GM06990 (cell line): ENCODE measurements at regions not wholly inside any gene's neighbourhood (a gene's known extent, or its start where the extent isn't known, plus 50 kb on each side); places are given as distances from the start of the nearest gene placed in this dataset.
"Not testable (repeated sequence)": the region's sequence is repeated elsewhere in the genome, so short reads cannot be mapped to it uniquely, and the experiment has no call there.

Experiments
- DNase-seq: peaks from one replicate; pipeline ENCODE4 v3.0.0-alpha.2; 2011; ENCODE audit not compliant: insufficient read length; ENCODE audit errors: extremely low read depth
- H3K27me3 ChIP-seq: replicated peaks from 2 replicates; pipeline ENCODE4 v1.6.0; 2011; ENCODE audit warnings: low read length; ENCODE audit not compliant: control insufficient read depth, insufficient read depth
- H3K36me3 ChIP-seq: 2 replicates; pipeline ENCODE4 v1.5.1; 2011; ENCODE audit warnings: low read length; ENCODE audit not compliant: control insufficient read depth, insufficient read depth
- H3K4me3 ChIP-seq: replicated peaks from 2 replicates; pipeline ENCODE4 v1.5.1; 2011; ENCODE audit warnings: low read depth, mild to moderate bottlenecking, control low read depth, low read length
- CTCF ChIP-seq: IDR thresholded peaks from 2 replicates; pipeline ENCODE4 v1.5.1; 2011; ENCODE audit warnings: low read length, control low read depth, mild to moderate bottlenecking, inconsistent platforms; ENCODE audit not compliant: insufficient read depth, poor library complexity, severe bottlenecking

GRCh38 chr7:113751547-113751946, 167.3 kb downstream of the PPP1R3A start:
- TF ChIP-seq CTCF, result no peak
- Histone ChIP-seq H3K4me3 (no peak overlapping the region), H3K27me3 (no peaks in the 10 kb centered on the region), H3K36me3 (no peaks in the 10 kb centered on the region)
- no peak for DNase-seq

GRCh38 chr7:113748385-113748784, 170.4 kb downstream of the PPP1R3A start:
- not testable (repeated sequence) for DNase-seq, H3K27me3 ChIP-seq, H3K36me3 ChIP-seq, H3K4me3 ChIP-seq

GRCh38 chr7:113742946-113743431, 175.8 kb downstream of the PPP1R3A start:
- H3K36me3 ChIP-seq, H3K4me3 ChIP-seq, H3K27me3 ChIP-seq, DNase-seq: not testable (repeated sequence)

GRCh38 chr7:113742377-113742776, 176.4 kb downstream of the PPP1R3A start:
- no peak for DNase-seq
- Histone ChIP-seq H3K4me3 (no peak overlapping the region), H3K27me3 (no peaks in the 10 kb centered on the region), H3K36me3 (no peaks in the 10 kb centered on the region)
- TF ChIP-seq CTCF, result no peak

- Histone ChIP-seq H3K4me3 (no peak overlapping the region), H3K36me3 (no peaks in the 10 kb centered on the region), H3K27me3 (no peaks in the 10 kb centered on the region)
- no peak for DNase-seq
- TF ChIP-seq CTCF, result no peak
Observed at GRCh38 chr7:113731571-113731970, 187.2 kb downstream of the PPP1R3A start.

GRCh38 chr7:113730309-113730955, 188.4 kb downstream of the PPP1R3A start:
- H3K36me3 ChIP-seq, result no peaks in the 10 kb centered on the region
- DNase-seq, result no peak
- H3K4me3 ChIP-seq, result no peak overlapping the region
- no peaks in the 10 kb centered on the region for H3K27me3 ChIP-seq
- no peak for TF ChIP-seq CTCF

GRCh38 chr7:113727486-113727885, 191.3 kb downstream of the PPP1R3A start:
- no peak for DNase-seq
- TF ChIP-seq CTCF, result no peak
- no peaks in the 10 kb centered on the region for H3K36me3 ChIP-seq
- no peak overlapping the region for H3K4me3 ChIP-seq
- H3K27me3 ChIP-seq, result no peaks in the 10 kb centered on the region
